HG03066 (cell line): ENCODE measurements at regions not wholly inside any gene's neighbourhood (a gene's known extent, or its start where the extent isn't known, plus 50 kb on each side); places are given as distances from the start of the nearest gene placed in this dataset.
"Not testable (repeated sequence)": the region's sequence is repeated elsewhere in the genome, so short reads cannot be mapped to it uniquely, and the experiment has no call there.

Experiments
- ATAC-seq: cut with Tn5 transposase; IDR thresholded peaks from one replicate; pipeline ENCODE4 v1.9.1; 2021; ENCODE audit warnings: low read depth; ENCODE audit not compliant: unreplicated experiment

GRCh38 chr2:39487398-39488250 is 50.5 kb upstream of the MAP4K3 start:
- ATAC-seq = no peak

GRCh38 chr2:39488450-39488849 is 51.4 kb upstream of the MAP4K3 start:
- no peak for ATAC-seq

GRCh38 chr2:39490586-39490985 is 53.5 kb upstream of the MAP4K3 start:
- no peak for ATAC-seq

- ATAC-seq = peak; percentile 1
These were observed 54.6 kb upstream of the MAP4K3 start for GRCh38 chr2:39491653-39492052.

GRCh38 chr2:39492095-39492590 is 55.1 kb upstream of the MAP4K3 start:
- peak; percentile 97 for ATAC-seq

- ATAC-seq = no peak
These were observed 55.6 kb upstream of the MAP4K3 start for GRCh38 chr2:39492716-39493115.

- peak; percentile 48 for ATAC-seq
These were observed 57.7 kb upstream of the MAP4K3 start for GRCh38 chr2:39494784-39495251.

GRCh38 chr2:39497082-39497801 is 60.2 kb upstream of the MAP4K3 start:
- no peak for ATAC-seq

GRCh38 chr2:39498176-39498575 is 61.1 kb upstream of the MAP4K3 start:
- ATAC-seq = not testable (repeated sequence)

- no peak for ATAC-seq
These were observed 61.7 kb upstream of the MAP4K3 start for GRCh38 chr2:39498786-39499185.

GRCh38 chr2:39499336-39499735 is 62.3 kb upstream of the MAP4K3 start:
- no peak for ATAC-seq

- ATAC-seq = no peak
These were observed 64.3 kb upstream of the MAP4K3 start for GRCh38 chr2:39501412-39501811.

GRCh38 chr2:39503277-39503676 is 66.2 kb upstream of the MAP4K3 start:
- ATAC-seq = no peak

GRCh38 chr2:39504790-39505335 is 67.8 kb upstream of the MAP4K3 start:
- no peak for ATAC-seq

- ATAC-seq = no peak
These were observed 69.1 kb upstream of the MAP4K3 start for GRCh38 chr2:39506215-39506614.

GRCh38 chr2:39508198-39508597 is 71.1 kb upstream of the MAP4K3 start:
- ATAC-seq = no peak

GRCh38 chr2:39510140-39510539 is 73.1 kb upstream of the MAP4K3 start:
- ATAC-seq = no peak

- ATAC-seq = no peak
These were observed 74.1 kb upstream of the MAP4K3 start for GRCh38 chr2:39511219-39511604.

GRCh38 chr2:39511605-39512433 is 74.7 kb upstream of the MAP4K3 start:
- ATAC-seq = no peak

GRCh38 chr2:39512434-39512935 is 75.4 kb upstream of the MAP4K3 start:
- ATAC-seq = no peak
